Prostate gland (tissue), 2 donors: ENCODE measurements at regions not wholly inside any gene's neighbourhood (a gene's known extent, or its start where the extent isn't known, plus 50 kb on each side); places are given as distances from the start of the nearest gene placed in this dataset.
A peak's percentile ranks its signal among the peaks of the same experiment; 100 is the strongest.

ENCODE experiments used
- DNase-seq: peaks from one replicate; pipeline ENCODE4 v3.0.0-alpha.2; 2019; ENCODE audit warnings: low spot score
- H3K27ac ChIP-seq, 2 donors: fragments of 200-600 bp; sonication (generic); 2 replicates each; pipeline ENCODE4 v1.5.1; 2017 to 2019
- H3K27me3 ChIP-seq: fragments of 200-600 bp; sonication (generic); replicated peaks from 2 replicates; pipeline ENCODE4 v1.5.1; 2019; ENCODE audit not compliant: insufficient read depth
- H3K36me3 ChIP-seq, 2 donors: fragments of 200-600 bp; sonication (generic); 1 replicate in 1 of 2; 2 replicates in 1 of 2; pipeline versions ENCODE4 v1.5.1 to v1.8.1; 2017 to 2019
- H3K4me1 ChIP-seq: fragments of 200-600 bp; sonication (generic); replicated peaks from 2 replicates; pipeline ENCODE4 v1.5.1; 2019
- H3K4me3 ChIP-seq, 2 donors: fragments of 200-600 bp; sonication (generic); 2 replicates each; pipeline ENCODE4 v1.5.1; 2017 to 2019
- H3K9me3 ChIP-seq: fragments of 200-600 bp; sonication (generic); 2 replicates; pipeline ENCODE4 v1.5.1; 2017
- POLR2A ChIP-seq: fragments of 450-650 bp; IDR thresholded peaks from one replicate; pipeline ENCODE4 v1.6.1; 2016; ENCODE audit warnings: antibody characterized with exemption, mild to moderate bottlenecking
- POLR2AphosphoS5 ChIP-seq: sonication (generic); formaldehyde crosslinking; IDR thresholded peaks from one replicate; pipeline ENCODE4 v1.6.1; 2017; ENCODE audit warnings: antibody characterized with exemption
- WGBS: methylation state at CpG from one replicate; pipeline ENCODE4 v1.1.5; 2018; 5-methylcytosine and 5-hydroxymethylcytosine counted together
- intact Hi-C: fragments of 100-400 bp; cut with DNase I; formaldehyde crosslinking; loops from one replicate; pipeline ENCODE4 v1.14.2; 2022
- small RNA-seq, 2 donors: library from RNA; depleted of rRNA; stranded (forward); fragments of <200 nt; gene quantifications; one replicate each; pipeline ENCODE3, GENCODE V24; 2016
- TF ChIP-seq, protein P1 (sequence below), 4 experiments: fragments of 200-600 bp in 2 of 4; fragments of 450-650 bp in 2 of 4; sonication (generic) in 2 of 4; IDR thresholded peaks; 1 replicate in 3 of 4; 2 replicates in 1 of 4; pipeline ENCODE4 v1.5.1; 2016 to 2019; ENCODE audit warnings: antibody characterized with exemption in 4 of 4, mild to moderate bottlenecking in 2 of 4, moderate library complexity in 2 of 4

- Histone ChIP-seq H3K4me1 (peaks cover 6% of the 10 kb centered on the region), H3K27me3 (no peaks in the 10 kb centered on the region), H3K36me3 (no peaks in the 10 kb centered on the region), H3K4me3 (peak overlapping the region in 1 of 2 donors; percentile 18), H3K27ac (peak overlapping the region; percentile 47 to 75), H3K9me3 (no peaks in the 10 kb centered on the region)
- TF ChIP-seq POLR2A (peak; percentile 14), POLR2AphosphoS5 (peak; percentile 41)
- TF ChIP-seq, protein P1, sequence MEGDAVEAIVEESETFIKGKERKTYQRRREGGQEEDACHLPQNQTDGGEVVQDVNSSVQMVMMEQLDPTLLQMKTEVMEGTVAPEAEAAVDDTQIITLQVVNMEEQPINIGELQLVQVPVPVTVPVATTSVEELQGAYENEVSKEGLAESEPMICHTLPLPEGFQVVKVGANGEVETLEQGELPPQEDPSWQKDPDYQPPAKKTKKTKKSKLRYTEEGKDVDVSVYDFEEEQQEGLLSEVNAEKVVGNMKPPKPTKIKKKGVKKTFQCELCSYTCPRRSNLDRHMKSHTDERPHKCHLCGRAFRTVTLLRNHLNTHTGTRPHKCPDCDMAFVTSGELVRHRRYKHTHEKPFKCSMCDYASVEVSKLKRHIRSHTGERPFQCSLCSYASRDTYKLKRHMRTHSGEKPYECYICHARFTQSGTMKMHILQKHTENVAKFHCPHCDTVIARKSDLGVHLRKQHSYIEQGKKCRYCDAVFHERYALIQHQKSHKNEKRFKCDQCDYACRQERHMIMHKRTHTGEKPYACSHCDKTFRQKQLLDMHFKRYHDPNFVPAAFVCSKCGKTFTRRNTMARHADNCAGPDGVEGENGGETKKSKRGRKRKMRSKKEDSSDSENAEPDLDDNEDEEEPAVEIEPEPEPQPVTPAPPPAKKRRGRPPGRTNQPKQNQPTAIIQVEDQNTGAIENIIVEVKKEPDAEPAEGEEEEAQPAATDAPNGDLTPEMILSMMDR (IDR thresholded peaks at IDR 0.05): peak in 1 of 4 experiments; percentile 16
- intact Hi-C loops: no loop called here
- no peak for DNase-seq
- 65% methylated on average over 12 of the region's 12 CpGs for WGBS
These were observed 52.2 kb upstream of the GRAMD2B start for GRCh38 chr5:126370796-126371718.

DNA sequence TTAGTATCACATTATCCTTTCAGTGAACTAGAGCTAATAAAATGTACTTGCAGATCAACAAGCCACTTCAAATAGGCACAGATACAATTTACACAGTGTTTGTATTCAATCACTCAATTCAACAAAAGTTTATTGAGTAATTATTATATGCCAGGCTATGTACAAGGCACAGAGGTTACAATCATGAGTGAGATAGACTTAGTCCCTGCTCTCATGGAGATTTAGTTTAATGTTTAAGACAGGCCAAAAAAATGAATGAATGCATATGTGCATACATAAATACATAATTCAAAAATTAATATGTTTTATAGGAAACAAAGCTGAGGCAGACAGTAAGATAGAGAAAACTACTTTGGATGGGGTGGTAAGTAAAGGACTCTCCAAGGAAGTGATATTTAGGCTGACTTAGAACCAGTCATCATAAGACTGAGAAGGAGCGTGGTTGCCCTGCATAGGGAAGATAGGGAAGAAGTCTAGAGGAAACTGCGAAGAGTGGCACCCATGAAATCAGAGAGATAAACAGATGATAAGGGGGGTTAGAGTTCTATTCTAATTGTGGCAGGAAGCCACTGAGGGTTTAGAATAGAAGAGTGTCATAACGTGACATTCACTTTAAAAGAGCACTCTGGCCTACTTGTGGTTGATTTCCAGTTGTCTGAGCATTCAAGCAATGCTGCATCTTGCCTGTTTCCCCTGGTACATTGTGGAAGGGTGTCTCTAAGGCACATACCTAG, 49.7 kb upstream of the GRAMD2B start:
- DNase-seq: no peak
- Histone ChIP-seq H3K27ac (no peak overlapping the region), H3K36me3 (no peaks in the 10 kb centered on the region), H3K9me3 (no peaks in the 10 kb centered on the region), H3K4me1 (peaks cover 6% of the 10 kb centered on the region), H3K4me3 (no peak overlapping the region), H3K27me3 (no peaks in the 10 kb centered on the region)
- intact Hi-C loops: no loop called here
- TF ChIP-seq POLR2AphosphoS5: no peak
- TF ChIP-seq, protein P1 (IDR thresholded peaks at IDR 0.05): no peak
- no peak for TF ChIP-seq POLR2A
- 76% methylated on average over 3 of the region's 3 CpGs for WGBS

Small RNA genes in the stretch of these regions (small RNA-seq; reads per million reads assigned to genes)
- 0 reads per million in 2 donors for gene HMGB1P22
- 0 reads per million in 2 donors for gene RN7SKP117
